ENCODE measurements at regions not wholly inside any gene's neighbourhood (a gene's known extent, or its start where the extent isn't known, plus 50 kb on each side); places are given as distances from the start of the nearest gene placed in this dataset.

DNA sequence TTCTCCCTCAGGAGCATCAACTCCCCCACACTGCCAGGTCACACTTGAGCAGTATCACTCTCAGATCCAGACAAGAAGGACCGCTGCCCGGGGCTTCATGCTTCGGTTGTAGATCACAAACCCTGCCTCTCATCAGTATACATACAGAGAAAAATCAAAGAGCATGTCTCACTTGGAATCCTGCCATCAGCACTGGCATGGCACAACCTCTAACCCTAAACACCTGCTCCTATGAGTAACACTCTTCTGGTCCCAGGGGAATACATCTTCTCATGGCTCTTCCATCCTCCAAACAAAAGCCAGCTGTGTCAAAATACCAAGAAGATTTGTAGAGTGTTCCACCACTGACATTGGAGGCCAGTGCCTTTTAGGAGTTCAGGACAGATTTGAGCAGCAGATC is 84.8 kb upstream of the MIER3 start:
- TF ChIP-seq HMG20A (CRISPR knock-in tag; conservative IDR thresholded peaks at IDR 0.05): no peak
- no peak for TF ChIP-seq BRD4 (IDR thresholded peaks at IDR 0.05)
- TF ChIP-seq TAF1 (IDR thresholded peaks at IDR 0.05; ENCODE audit: control insufficient read depth, extremely low read depth, insufficient read depth, low read length, severe bottlenecking): no peak
- TF ChIP-seq, protein P1, sequence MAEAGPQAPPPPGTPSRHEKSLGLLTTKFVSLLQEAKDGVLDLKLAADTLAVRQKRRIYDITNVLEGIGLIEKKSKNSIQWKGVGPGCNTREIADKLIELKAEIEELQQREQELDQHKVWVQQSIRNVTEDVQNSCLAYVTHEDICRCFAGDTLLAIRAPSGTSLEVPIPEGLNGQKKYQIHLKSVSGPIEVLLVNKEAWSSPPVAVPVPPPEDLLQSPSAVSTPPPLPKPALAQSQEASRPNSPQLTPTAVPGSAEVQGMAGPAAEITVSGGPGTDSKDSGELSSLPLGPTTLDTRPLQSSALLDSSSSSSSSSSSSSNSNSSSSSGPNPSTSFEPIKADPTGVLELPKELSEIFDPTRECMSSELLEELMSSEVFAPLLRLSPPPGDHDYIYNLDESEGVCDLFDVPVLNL (CRISPR knock-in tag; IDR thresholded peaks at IDR 0.05; ENCODE audit: low read depth): no peak
- no peak for TF ChIP-seq JUN (IDR thresholded peaks at IDR 0.05; ENCODE audit: borderline replicate concordance, low read depth, low read length)
- no peak for TF ChIP-seq JUN (CRISPR knock-in tag; IDR thresholded peaks at IDR 0.05; ENCODE audit: borderline replicate concordance)
- TF ChIP-seq MYNN (IDR thresholded peaks at IDR 0.05): no peak
- no peak for TF ChIP-seq MYNN (CRISPR knock-in tag; IDR thresholded peaks at IDR 0.05)
- TF ChIP-seq POLR2A (conservative IDR thresholded peaks at IDR 0.05): no peak
- TF ChIP-seq, protein P2, sequence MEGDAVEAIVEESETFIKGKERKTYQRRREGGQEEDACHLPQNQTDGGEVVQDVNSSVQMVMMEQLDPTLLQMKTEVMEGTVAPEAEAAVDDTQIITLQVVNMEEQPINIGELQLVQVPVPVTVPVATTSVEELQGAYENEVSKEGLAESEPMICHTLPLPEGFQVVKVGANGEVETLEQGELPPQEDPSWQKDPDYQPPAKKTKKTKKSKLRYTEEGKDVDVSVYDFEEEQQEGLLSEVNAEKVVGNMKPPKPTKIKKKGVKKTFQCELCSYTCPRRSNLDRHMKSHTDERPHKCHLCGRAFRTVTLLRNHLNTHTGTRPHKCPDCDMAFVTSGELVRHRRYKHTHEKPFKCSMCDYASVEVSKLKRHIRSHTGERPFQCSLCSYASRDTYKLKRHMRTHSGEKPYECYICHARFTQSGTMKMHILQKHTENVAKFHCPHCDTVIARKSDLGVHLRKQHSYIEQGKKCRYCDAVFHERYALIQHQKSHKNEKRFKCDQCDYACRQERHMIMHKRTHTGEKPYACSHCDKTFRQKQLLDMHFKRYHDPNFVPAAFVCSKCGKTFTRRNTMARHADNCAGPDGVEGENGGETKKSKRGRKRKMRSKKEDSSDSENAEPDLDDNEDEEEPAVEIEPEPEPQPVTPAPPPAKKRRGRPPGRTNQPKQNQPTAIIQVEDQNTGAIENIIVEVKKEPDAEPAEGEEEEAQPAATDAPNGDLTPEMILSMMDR (IDR thresholded peaks at IDR 0.05 in 2 of 3, conservative IDR thresholded peaks at IDR 0.05 in 1 of 3; ENCODE audit: insufficient read depth in 2 of 3, low read depth in 1 of 3, low read length in 3 of 3): no peak
- no peak for TF ChIP-seq TCF7 (IDR thresholded peaks at IDR 0.05; ENCODE audit: borderline replicate concordance)
- no peak for TF ChIP-seq PML (IDR thresholded peaks at IDR 0.05; ENCODE audit: low read length)
- no peak for TF ChIP-seq CEBPB (tag; IDR thresholded peaks at IDR 0.05)
